Left colon (tissue), 2 donors: ENCODE measurements at regions not wholly inside any gene's neighbourhood (a gene's known extent, or its start where the extent isn't known, plus 50 kb on each side); places are given as distances from the start of the nearest gene placed in this dataset.
"Not testable (repeated sequence)": the region's sequence is repeated elsewhere in the genome, so short reads cannot be mapped to it uniquely, and the experiment has no call there.

Source experiments
- ATAC-seq: fragments of 200-7000 bp; cut with Tn5 transposase; one replicate; pipeline ENCODE4 v1.9.1; 2020; ENCODE audit warnings: mild to moderate bottlenecking, moderate library complexity
- DNase-seq, 2 donors: peaks; one replicate each; pipeline ENCODE4 v3.0.0-alpha.2; 2020
- intact Hi-C, 2 donors: fragments of 100-400 bp; cut with DNase I in 1 of 2; cut with micrococcal nuclease in 1 of 2; formaldehyde crosslinking; loops; one replicate each; pipeline versions ENCODE4 v1.11.2 to v1.14.0; 2022; cut with DNase I, micrococcal nuclease
- donor health status: DM: no; HTN: no; CAD: no.
- donor health status: DM: yes; HTN: yes; CAD: no.

DNA sequence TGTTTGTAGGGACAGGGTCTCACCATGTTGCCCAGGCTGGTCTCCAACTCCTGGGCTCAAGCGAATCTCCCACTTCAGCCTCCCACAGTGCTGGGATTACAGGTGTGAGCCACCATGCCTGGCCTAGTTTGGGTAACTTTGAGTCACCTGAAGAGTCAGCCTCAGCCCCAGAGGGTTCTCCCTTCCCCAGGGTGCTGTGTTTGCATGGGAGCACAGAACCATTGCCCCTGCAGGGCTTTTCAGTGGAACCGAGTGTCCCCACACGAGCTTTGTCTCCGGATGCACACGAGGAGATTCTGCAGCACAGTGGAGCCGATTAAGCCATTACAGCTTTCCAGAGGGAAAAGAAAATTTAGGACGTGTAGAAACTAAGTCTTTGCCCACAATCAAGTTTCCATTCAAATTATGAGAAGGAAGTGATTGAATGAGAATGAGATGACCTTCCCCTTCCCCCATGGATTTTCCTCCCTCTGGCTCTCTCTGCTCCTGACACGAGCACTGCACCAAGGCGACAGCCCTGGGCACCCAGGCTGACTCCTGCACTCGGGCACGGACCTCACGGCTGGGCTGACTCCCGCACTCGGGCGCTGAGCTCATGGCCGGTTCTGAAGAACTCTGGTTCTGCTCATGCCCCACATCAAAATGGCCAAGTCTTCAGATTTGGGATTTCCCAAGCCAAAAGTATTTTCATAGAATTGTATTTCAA is 81.8 kb downstream of the TTLL2 start:
- ATAC-seq, intact Hi-C loops, DNase-seq: not testable (repeated sequence)

DNA sequence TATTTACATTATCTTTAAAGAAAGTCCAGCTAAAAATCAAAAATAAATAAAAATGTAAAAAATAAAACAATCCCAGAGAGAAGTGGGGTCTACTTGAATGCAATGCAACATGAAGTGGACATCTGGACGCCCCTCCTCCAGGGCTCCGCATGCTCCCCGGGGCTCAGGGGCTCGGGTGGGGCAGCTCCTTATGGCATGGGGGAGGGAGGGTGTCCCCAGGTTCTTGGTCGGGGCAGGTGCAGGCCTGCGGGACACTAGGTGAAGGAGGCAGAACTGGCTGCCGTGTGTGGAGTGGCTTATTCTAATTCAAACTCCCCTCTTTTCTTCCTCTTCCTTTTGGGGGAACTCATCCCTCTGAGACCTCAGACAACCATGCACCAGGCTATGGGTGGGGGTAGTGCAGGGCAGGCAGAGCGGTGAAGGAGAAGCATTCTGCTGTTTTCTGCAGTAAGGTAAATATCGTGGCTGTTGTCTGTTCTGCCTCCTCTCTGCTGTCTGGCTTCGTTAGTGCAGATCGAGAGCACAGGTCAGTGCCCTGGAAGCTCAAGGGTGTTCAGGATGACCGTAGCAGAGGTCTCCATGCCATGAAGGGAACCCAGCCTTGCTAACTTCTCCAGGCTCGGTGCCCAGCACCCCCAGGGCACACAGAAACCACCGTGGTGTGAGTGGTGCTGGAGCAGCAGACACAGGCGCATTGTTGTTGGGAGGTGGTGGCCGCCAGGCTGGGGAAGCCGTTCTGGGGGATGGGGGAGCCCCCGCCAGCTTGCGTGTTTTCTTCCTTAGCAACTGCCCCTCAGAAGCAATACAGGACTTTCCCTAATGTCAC is 82.6 kb downstream of the TTLL2 start:
- intact Hi-C loops, result no loop called here
- DNase-seq, result no peak
- no peak for ATAC-seq

DNA sequence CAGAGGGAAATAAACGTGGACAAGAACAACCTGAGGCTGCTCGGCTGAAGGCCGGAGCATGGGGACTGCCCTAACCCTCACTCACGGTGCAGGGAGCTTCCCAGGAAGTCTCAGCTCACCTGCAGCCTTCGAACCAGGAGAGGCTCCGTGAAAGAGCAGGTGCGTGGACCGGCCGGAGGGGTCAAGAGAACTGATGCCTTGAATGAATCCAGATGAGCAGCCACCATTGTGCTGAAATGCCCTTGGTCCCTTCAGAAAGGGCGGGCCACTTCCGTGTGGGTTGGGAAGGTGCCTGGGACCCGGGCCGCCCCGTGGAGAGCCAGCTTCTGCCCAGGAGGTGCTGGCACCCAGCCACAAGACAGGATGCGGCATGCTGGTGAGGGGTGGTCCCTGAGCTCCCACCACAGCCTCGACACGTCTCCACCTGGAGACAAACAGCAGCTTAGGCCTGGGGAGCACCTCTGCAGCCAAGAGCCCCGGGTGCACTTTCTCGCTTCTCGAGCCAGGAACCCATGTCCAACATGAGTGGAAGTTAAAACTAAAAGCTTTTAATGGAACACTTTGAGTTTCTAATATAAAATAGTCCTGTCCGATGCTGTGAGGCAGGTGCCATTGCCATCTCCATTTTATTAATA is 83.5 kb downstream of the TTLL2 start:
- intact Hi-C loops, result no loop called here
- ATAC-seq (no peak), DNase-seq (no peak)

DNA sequence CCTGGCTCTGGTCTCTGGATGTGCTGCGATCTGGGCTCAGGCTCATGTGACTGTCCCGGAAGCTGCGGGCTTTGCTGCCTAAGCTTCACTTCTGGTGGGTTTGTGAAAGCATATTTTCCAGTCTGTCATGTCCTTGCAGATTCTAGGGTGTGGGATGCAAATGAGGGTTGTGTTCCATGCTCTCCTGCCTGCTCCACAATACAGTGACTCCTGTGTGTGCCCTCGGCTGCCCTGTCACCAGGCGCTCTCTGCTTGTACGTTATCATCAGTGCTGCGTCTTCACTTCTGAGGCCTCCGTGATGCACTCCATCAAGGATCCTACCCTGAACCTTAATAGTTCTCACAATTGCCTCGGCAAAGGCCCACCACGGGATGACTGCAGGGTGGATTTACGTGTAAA is 84.2 kb downstream of the TTLL2 start:
- intact Hi-C loops, result no loop called here
- no peak for DNase-seq
- ATAC-seq, result no peak

DNA sequence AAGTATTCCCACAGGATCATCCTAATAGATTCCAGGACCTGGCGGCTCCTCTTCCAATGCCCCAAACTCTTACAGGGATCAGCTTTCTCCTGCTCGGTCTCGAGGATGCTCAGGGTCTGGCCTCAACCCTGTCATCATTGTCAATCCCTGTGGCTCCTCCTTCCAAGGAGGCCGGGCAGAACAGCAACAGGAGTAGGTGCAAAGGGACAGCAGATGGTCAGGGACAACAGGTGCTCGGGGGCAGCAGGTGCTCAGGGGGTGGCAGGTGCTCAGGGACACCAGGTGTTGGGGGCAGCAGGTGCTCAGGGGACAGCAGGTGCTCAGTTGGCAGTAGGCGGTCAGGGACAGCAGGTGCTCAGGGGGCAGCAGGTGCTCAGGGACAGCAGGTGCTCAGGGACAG is 84.8 kb downstream of the TTLL2 start:
- DNase-seq (no peak), ATAC-seq (no peak)
- intact Hi-C loops, result no loop called here

DNA sequence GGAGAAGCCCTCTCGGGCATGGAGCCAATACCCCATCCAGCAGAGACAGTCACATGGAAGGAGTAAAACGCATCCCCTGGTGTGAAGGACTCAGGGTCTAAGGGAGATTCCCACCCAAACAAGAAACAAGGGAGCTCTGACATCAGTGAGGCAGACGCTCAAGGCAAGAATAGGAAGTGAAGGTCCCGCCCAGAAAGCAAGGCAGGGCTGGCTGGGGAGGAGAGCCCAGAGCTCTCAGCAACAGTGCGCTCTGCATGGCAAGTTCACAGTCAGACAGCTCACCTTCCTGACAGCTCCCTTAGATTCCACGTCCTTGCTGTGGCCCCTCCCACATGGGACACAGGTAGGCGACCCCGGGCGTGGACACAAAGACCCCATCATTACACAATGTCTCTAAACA is 85.6 kb downstream of the TTLL2 start:
- DNase-seq (no peak), ATAC-seq (peak; percentile 84)
- intact Hi-C loops, result no loop called here

DNA sequence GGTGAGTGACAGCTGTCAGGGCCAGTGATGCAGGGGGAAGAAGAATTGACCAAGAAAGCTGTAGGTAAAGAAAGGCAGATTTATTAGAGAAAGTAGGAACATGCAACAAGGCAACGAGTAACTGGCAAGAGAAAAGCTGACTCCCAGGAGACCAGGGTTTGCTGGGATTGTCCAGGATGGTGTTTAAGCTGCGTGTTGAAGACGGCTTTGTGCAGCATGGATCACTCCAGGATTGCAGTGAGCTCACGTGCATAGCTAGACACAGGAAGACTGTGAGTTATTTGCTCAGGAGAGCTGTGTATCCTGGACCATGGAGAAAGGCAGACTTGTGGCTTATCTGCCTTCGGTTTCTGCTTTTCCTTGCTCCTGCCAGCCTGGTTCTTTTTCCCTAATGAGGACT is 87.6 kb downstream of the TTLL2 start:
- DNase-seq, result no peak
- ATAC-seq, result no peak
- intact Hi-C loops, result no loop called here

DNA sequence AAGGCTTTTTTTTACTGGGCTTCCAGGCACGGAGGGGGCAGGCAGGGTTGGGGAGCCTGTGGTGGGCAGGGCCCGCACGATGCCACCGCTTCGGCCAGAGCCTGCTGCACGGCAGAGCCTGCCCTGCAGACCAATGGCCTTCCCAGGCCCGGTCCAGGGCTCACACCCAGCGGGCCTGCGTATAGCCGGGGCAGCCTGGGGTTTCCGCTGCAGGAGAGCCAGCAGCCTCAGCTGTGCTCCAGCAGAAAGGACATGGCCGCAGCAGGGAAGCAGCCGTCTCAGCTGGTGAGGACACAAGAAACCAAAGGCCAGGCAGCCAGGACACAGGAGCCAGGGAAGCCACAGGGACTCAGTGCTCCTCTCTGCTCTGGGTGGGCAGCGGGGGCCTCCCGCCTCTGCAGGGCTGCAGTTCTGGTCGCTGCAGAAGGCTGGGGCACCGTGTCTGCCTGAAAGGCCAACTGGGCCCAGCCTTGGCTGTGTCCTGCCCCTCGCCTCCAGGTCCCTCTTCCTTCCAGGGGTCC is 90.6 kb downstream of the TTLL2 start:
- intact Hi-C loops, result no loop called here
- ATAC-seq, result no peak
- DNase-seq, result no peak

DNA sequence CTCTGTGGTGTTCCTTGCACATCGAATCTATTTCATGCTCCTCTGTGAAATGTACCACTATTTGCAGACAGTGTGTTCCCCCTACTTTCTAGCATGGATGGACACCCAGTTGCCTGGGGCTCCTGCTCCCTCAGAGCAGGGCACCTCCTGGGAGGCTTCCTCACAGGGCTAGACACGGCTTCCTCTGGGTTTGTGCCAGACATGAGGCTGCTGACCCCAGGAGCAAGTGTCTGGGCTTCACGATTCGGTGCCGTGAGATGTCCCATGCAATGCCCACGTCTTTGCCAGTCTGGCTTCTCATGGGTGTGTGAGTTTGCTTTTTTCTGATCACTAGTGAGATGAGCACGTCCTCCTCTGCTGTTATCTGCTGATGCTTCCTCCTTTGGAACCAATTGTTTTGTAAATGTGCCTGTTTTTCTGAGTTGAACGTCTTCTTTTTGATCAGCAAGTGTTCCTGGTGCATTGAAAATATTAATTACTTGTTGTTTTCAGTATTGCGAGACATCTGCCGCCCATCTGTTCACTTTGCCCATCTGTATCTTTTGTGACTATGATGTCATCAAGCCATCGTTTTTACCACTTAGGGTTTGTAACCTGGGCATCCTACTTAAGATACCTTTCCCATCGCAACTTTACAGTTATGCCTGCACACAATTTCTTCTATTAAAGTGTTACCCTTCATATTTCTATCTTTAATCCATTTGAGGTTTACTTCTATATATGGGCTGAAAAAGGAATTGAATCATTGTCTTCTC is 92.0 kb downstream of the TTLL2 start:
- no peak for DNase-seq
- intact Hi-C loops, result no loop called here

DNA sequence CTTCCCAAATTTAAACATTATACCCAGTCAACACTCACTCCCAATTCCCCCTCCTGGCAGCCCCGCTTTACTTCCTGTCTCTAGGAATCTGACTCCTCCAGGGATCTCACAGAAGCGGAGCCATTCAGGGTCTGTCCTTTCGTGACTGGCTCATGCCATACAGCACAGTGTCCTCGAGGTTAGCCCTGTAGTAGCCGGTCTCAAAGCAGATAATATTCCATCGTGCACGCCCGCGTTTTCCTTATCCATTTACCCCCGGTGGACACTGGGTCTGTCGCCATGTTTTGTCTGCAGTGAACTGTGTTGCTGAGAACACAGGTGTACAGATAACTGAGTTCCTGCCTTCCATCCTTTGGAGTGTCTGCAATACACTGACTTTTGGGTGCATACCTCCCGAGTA is 95.3 kb downstream of the TTLL2 start:
- no peak for DNase-seq
- no peak for ATAC-seq
- intact Hi-C loops, result no loop called here

More for the DNA sequence above, 92.0 kb downstream of the TTLL2 start:
- ATAC-seq, result no peak

DNA sequence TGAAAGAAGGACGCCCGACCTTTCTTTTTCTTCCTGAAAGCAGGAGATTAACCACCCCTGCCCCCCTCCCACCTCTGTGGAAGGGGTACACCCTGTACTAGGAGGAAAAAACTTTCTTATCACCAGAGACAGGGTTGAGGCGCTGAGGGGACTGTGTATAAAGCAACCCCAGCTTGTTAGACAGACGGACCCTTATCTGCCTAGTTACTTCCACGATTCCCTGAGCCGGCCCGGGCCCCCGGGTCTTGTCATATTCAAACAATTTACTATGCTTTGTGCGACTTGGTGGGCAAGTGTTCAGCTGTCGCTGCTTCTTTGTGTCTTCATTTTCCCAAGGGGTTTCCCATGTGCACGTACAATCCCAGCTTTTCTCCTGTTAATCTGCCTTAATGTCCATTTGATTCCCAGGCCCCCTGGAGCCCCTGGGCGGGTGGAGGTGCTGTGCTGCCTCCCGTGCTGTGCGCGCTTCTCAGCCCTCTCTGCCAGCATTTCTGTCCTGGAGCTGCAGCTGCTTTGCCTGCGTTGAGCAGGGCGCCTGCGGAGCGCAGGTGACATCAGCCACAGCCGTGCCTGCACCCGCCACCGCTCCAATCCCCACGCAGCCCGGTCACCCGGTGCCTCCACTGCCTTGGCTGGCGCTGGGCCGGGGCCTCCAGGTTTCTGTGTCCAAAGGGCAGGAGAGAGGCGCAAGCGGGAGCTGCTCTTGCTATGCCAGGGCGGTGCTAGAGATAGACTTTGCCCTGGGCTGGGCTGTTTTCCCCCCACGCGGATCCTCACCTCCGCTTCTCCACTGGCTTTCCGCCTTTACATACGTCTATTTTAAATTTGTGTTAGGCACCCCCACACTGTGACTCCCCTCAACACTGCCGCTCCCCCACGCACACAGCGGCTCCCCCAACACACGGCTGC is 96.2 kb downstream of the TTLL2 start:
- DNase-seq (peak; percentile 90 to 93), ATAC-seq (peak; percentile 97)
- intact Hi-C loops, result no loop called here

DNA sequence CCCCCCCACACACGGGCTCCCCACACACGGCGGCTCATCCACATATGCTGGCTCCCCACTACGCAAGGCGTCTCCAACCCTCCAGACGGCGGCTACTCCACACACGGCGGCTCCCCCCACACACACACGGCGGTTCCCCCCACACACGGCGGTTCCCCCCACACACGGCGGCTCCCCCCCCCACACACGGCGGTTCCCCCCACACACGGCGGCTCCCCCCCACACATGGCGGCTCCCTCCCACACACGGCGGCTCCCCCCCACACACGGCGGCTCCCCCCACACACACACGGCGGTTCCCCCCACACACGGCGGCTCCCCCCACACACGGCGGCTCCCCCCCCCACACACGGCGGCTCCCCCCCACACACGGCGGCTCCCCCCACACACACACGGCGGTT is 97.1 kb downstream of the TTLL2 start:
- ATAC-seq, DNase-seq, intact Hi-C loops: not testable (repeated sequence)

DNA sequence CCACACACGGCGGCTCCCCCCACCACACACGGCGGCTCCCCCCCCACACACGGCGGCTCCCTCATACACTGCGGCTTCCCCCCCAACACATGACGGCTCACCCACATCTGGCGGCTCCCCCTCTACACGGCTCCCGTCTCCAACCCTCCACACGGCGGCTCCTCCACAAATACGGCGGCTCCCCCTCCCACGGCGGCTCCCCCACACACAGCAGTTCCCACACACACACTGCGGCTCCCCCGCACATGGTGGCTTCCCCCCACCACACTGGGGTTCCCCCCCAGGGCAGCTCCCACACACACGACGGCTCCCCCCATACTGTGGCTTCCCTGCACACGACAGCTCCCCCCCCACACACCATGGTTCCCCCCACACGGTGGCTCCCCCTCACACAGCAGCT is 98.0 kb downstream of the TTLL2 start:
- ATAC-seq (no peak), DNase-seq (no peak)
- intact Hi-C loops, result no loop called here

DNA sequence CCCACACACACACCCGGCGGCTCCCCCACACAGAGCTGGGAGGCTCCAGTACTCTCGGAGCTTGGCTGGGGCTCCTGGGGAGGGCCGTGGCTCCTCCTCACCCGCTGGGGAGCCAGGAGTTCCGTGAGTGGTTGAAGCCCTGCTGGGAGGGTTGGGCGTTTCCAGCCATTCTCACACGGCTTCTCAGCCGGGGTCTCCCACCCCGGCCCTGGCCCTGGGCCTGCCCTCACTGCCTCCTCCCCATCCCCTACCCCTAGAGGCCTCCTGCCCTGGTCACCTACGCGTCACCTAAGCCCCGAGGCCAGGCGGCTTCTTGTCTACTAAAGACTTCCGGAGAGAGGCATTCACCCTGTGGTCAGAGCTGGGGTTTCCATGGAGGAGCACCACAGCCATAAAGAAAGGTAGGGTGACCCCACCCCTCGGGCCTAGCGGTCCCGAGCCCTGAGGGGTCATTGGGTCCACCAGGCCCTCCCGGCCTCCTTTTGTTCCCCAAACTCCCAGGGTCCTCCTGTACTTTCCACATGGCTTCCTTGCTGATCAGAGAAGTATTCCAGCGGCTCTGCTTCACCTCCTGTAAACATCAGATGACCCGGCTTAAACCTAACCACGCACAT is 99.3 kb downstream of the TTLL2 start:
- DNase-seq (no peak), ATAC-seq (no peak)
- intact Hi-C loops, result no loop called here

DNA sequence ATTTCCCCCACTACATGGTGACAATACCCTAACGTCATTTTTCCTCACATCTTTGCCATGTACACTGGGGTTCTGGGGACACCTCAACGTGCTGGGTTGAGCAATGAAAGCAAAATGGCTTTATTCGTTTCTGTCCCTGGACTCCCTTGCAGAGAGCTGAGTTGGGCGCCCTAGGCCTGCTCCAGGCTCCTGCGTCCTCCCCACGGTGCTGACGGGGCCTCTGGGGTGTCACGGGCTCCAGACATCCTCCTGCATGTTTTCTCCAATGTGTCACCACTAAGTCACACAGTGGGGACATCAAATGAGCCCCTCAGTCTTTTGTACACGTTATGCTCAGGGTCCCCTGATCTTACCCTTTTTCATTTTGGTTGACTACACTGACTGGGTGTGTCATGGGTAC is 99.8 kb downstream of the TTLL2 start:
- intact Hi-C loops, result no loop called here
- DNase-seq (no peak), ATAC-seq (no peak)

DNA sequence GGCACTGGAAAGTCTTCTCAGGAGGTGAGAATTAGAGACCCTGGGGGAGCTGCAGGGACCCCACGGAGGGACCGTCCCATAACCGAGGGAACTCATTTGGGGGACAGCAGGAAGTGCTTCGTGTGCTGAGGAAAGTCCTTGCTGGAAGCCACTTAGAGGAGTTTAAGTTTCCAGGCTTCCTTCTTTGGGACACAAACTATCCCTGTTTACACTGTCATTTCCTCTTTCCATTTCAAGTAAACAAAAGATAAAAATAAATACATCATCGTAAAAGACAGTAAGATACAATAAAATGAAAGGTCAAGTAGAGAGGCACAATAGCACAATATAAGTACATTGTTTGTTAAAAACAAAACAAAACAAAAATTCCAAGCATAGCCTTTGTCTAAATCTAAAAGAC is 101.2 kb downstream of the TTLL2 start:
- ATAC-seq, result no peak
- intact Hi-C loops, result no loop called here
- DNase-seq, result no peak

DNA sequence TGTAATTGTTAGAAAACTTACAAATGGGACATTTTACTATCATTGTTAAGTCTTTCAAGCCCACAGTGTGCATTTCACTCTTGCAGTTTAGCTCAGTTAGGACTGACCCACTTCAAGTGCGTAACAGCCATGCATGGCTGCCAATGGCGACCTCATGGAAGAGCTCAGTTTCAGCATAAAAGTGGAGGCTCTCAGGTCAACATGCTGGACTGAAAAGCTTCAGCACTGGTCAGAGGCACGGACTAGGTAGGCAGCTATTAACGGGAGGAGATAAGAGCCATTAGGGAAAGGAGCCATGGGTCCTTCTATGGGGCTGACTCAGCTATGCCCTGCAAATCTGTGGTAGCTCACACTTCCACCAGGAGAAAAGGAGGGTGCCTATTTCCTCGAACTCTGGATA is 101.8 kb downstream of the TTLL2 start:
- DNase-seq (no peak), ATAC-seq (no peak)
- intact Hi-C loops, result no loop called here
